ENCODE measurements at regions not wholly inside any gene's neighbourhood (a gene's known extent, or its start where the extent isn't known, plus 50 kb on each side); places are given as distances from the start of the nearest gene placed in this dataset.

GRCh38 chr12:84653482-84653881 is 259.1 kb downstream of the SLC6A15 start:
- FAIRE-seq (no peak), DNase-seq (ENCODE audit: low read depth in 1 of 2, low spot score in 1 of 2) (no peak), ATAC-seq (no peak)
- no peak overlapping the region for H3K4me2 ChIP-seq
- no peaks in the 10 kb centered on the region for H3K9me3 ChIP-seq
- no peak overlapping the region for H3K4me3 ChIP-seq
- TF ChIP-seq RAD21 (conservative IDR thresholded peaks at IDR 0.05 in 1 of 2, IDR thresholded peaks at IDR 0.05 in 1 of 2) (no peak), CBX2 (IDR thresholded peaks at IDR 0.05; ENCODE audit: borderline replicate concordance, low read depth) (no peak), PHF8 (IDR thresholded peaks at IDR 0.05; ENCODE audit: borderline replicate concordance, low read depth) (no peak)
- no peaks in the 10 kb centered on the region for H3K4me1 ChIP-seq
- POLR2A ChIA-PET = no interaction called here
- no peak overlapping the region for H3K27ac ChIP-seq
- WGBS (ENCODE audit: missing lambda C conversion rate) = 25% methylated on average over 2 of the region's 2 CpGs
- CTCF ChIA-PET = no interaction called here

- ATAC-seq (no peak), DNase-seq (ENCODE audit: low read depth in 1 of 2, low spot score in 1 of 2) (no peak), FAIRE-seq (no peak)
- Histone ChIP-seq H3K27ac (no peak overlapping the region), H3K4me2 (no peak overlapping the region), H3K4me3 (no peak overlapping the region), H3K4me1 (no peaks in the 10 kb centered on the region), H3K9me3 (no peaks in the 10 kb centered on the region)
- CTCF ChIA-PET = interaction anchor here (1.1 kb wide), 1 partner anchor 9 kb away, joined by 3 read pairs; no protein-coding TSS in a partner anchor
- POLR2A ChIA-PET = no interaction called here
- TF ChIP-seq CHD4 (IDR thresholded peaks at IDR 0.05; ENCODE audit: borderline replicate concordance) (no peak), CBX2 (IDR thresholded peaks at IDR 0.05; ENCODE audit: borderline replicate concordance, low read depth) (no peak), EP300 (IDR thresholded peaks at IDR 0.05) (no peak), EHF (CRISPR knock-in tag; IDR thresholded peaks at IDR 0.05) (no peak), HOXB5 (CRISPR knock-in tag; IDR thresholded peaks at IDR 0.05) (no peak), FOSL2 (IDR thresholded peaks at IDR 0.05) (no peak), FOSL2 (CRISPR knock-in tag; IDR thresholded peaks at IDR 0.05) (no peak), KDM5A (IDR thresholded peaks at IDR 0.05) (no peak), E2F6 (IDR thresholded peaks at IDR 0.05; ENCODE audit: borderline replicate concordance, low read depth) (no peak), HEYL (CRISPR knock-in tag; IDR thresholded peaks at IDR 0.05) (no peak), JUN (IDR thresholded peaks at IDR 0.05) (no peak), HOXA7 (CRISPR knock-in tag; IDR thresholded peaks at IDR 0.05) (no peak), KDM1A (IDR thresholded peaks at IDR 0.05; ENCODE audit: low read depth) (no peak), FOSB (CRISPR knock-in tag; IDR thresholded peaks at IDR 0.05) (no peak), CHD2 (IDR thresholded peaks at IDR 0.05; ENCODE audit: low read length, partially characterized antibody) (no peak), NPAS2 (CRISPR knock-in tag; IDR thresholded peaks at IDR 0.05; ENCODE audit: borderline replicate concordance) (no peak), FOXS1 (CRISPR knock-in tag; IDR thresholded peaks at IDR 0.05) (no peak), MAZ (IDR thresholded peaks at IDR 0.05; ENCODE audit: borderline replicate concordance, low read depth, low read length) (no peak), RCOR1 (IDR thresholded peaks at IDR 0.05; ENCODE audit: low read depth, low read length) (no peak), BHLHE40 (IDR thresholded peaks at IDR 0.05; ENCODE audit: low read depth, low read length) (no peak), TFCP2L1 (CRISPR knock-in tag; IDR thresholded peaks at IDR 0.05) (no peak)
Observed at GRCh38 chr12:84648425-84648824, 264.2 kb downstream of the SLC6A15 start.

- FAIRE-seq = no peak
- POLR2A ChIA-PET = no interaction called here
- Histone ChIP-seq H3K4me2 (no peak overlapping the region), H3K27ac (no peak overlapping the region), H3K4me1 (no peaks in the 10 kb centered on the region), H3K4me3 (no peak overlapping the region), H3K9me3 (no peaks in the 10 kb centered on the region)
- TF ChIP-seq SREBF2 (IDR thresholded peaks at IDR 0.05) (no peak), ZNF302 (CRISPR knock-in tag; IDR thresholded peaks at IDR 0.05) (no peak), NR3C1 (IDR thresholded peaks at IDR 0.05) (no peak), POLR2A (IDR thresholded peaks at IDR 0.05; ENCODE audit: low read length) (no peak), EHMT2 (IDR thresholded peaks at IDR 0.05; ENCODE audit: low read depth) (no peak), JUN (IDR thresholded peaks at IDR 0.05) (no peak), HOXB5 (CRISPR knock-in tag; IDR thresholded peaks at IDR 0.05) (no peak), CBX2 (IDR thresholded peaks at IDR 0.05; ENCODE audit: borderline replicate concordance, low read depth) (no peak), MAZ (IDR thresholded peaks at IDR 0.05; ENCODE audit: borderline replicate concordance, low read depth, low read length) (no peak), SMC3 (IDR thresholded peaks at IDR 0.05) (no peak), RARB (CRISPR knock-in tag; IDR thresholded peaks at IDR 0.05) (no peak), CHD2 (IDR thresholded peaks at IDR 0.05; ENCODE audit: low read length, partially characterized antibody) (no peak)
- no peak for DNase-seq (ENCODE audit: low read depth in 1 of 2, low spot score in 1 of 2)
- no peak for ATAC-seq
- WGBS (ENCODE audit: missing lambda C conversion rate) = 75% methylated on average over 2 of the region's 2 CpGs
- CTCF ChIA-PET = no interaction called here
Observed at GRCh38 chr12:84644908-84645307, 267.7 kb downstream of the SLC6A15 start.

All from A549 (cell line).